HuH-7.5 (cell line): ENCODE measurements at regions not wholly inside any gene's neighbourhood (a gene's known extent, or its start where the extent isn't known, plus 50 kb on each side); places are given as distances from the start of the nearest gene placed in this dataset.

Experiments used
- DNase-seq: peaks from one replicate; pipeline ENCODE4 v3.0.0; 2011; ENCODE audit warnings: low spot score

GRCh38 chr16:79543219-79543618 lies 57.3 kb downstream of the MAF start:
- DNase-seq, result no peak

DNA sequence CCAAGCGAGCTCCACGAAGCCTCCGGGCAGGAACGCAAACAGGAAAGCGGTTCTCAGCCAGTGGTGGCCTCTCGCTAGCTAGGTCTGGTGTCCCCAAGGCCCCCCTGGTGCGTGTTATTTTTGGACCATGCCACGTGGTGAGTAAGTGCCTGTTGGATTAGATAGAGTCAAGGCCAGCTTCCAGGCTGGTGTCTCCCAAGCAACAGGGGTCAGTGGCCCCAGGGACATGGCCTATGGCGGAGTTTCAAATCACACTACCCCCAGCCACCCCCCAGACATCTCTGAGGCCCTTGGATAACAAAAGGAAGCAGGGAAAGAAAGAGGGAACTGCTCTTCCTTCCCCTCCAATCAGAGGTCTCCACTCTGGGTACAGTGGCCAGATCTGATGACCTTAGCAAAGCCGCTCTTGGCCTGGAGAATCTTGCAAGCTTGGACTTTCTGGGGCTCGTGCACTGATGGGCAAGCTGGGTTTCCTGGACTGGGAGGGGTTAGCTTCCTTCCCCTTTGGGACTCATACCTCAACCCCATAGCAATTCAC lies 58.2 kb downstream of the MAF start:
- DNase-seq, result no peak

- no peak for DNase-seq
Observed at GRCh38 chr16:79540825-79541595, 59.5 kb downstream of the MAF start.

- DNase-seq, result no peak
Observed at GRCh38 chr16:79537584-79537983, 63.0 kb downstream of the MAF start.

GRCh38 chr16:79536958-79537357 lies 63.6 kb downstream of the MAF start:
- no peak for DNase-seq

- DNase-seq, result no peak
Observed at GRCh38 chr16:79535130-79535529, 65.4 kb downstream of the MAF start.

DNA sequence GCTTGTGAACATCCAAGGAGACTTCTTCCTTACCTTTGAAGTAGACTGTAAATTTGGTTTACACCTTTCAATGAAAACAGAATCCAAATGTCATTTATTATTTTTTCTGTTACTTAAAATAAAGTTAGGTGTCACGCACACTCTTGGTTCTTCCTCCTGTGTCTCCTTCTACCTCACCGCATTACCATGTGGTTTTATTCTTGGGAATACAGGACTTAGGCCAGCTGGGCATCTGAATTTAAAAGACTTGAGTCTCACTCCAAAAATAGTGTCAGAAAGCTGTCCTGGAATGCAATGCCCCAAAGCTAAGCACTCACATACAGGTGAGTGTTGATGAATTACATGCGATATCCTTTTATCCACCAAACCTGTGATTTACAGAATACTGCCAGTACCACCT lies 66.4 kb downstream of the MAF start:
- no peak for DNase-seq

DNA sequence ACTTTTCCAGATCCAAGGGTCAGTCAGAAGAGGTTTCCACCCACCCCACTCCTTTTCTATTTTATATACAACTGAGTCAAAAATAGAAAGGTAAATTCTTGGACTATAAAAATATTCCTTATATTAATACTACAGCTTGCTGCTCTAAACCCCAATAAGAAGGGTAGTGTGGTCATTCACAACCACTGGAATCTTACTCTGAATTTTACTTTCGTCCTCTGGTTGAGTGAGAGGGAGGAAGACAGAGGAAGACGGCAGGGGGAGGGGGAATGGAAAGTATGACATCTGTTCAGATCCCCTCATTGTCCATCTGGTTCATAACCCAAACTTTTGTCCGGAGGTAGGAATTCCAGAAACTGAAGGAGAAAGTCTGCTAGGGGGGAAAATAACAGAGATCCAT lies 67.2 kb downstream of the MAF start:
- DNase-seq, result no peak

GRCh38 chr16:79532785-79533184 lies 67.8 kb downstream of the MAF start:
- no peak for DNase-seq

DNA sequence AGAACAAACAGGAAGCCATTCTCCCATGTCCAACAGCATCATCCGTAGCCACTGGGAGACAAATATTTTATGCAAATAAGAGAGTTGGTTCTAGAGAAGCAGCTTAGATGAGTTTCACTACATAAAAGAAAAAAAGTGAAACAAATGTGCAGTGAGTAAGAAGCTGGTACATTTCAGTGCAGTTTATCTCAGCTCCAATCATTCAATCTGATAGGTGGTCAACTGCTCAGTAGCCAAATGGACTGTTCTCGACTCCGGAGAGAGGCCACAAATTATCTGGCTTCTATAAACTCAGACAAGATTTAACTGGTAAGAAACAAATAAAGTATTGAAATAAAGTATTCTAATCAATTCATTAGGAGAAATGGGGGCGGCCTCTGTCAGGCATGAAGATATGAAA lies 68.3 kb downstream of the MAF start:
- no peak for DNase-seq

- DNase-seq, result no peak
Observed at GRCh38 chr16:79528338-79528737, 72.2 kb downstream of the MAF start.

- no peak for DNase-seq
Observed at GRCh38 chr16:79523971-79524370, 76.6 kb downstream of the MAF start.

- DNase-seq, result no peak
Observed at GRCh38 chr16:79519448-79519847, 81.1 kb downstream of the MAF start.

GRCh38 chr16:79517156-79517555 lies 83.4 kb downstream of the MAF start:
- no peak for DNase-seq

- no peak for DNase-seq
Observed at GRCh38 chr16:79510879-79511278, 89.7 kb downstream of the MAF start.

GRCh38 chr16:79509906-79510305 lies 90.6 kb downstream of the MAF start:
- DNase-seq, result no peak

DNA sequence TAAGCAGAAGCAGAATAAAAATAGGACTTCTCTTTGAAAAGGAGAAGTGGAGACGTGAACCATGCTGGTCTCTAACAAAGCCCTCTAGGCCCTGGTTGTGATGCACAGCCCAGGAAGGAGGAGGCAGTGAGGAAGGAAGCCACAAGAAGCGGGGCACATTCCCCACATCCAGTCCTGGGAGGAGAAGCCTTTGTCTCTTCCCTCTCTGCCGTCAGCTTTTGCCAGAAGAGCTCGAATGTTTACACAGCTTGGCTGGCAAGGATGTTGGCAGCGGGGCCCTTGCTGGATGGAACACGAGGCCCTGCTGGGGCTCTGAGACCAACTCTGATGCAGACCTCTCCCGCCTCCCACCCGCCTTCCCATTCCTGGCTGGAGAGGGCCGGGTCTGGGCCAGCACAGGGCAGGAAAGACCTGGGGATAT lies 91.3 kb downstream of the MAF start:
- DNase-seq, result no peak

GRCh38 chr16:79508294-79508693 lies 92.2 kb downstream of the MAF start:
- no peak for DNase-seq

GRCh38 chr16:79505344-79505743 lies 95.2 kb downstream of the MAF start:
- DNase-seq, result no peak

DNA sequence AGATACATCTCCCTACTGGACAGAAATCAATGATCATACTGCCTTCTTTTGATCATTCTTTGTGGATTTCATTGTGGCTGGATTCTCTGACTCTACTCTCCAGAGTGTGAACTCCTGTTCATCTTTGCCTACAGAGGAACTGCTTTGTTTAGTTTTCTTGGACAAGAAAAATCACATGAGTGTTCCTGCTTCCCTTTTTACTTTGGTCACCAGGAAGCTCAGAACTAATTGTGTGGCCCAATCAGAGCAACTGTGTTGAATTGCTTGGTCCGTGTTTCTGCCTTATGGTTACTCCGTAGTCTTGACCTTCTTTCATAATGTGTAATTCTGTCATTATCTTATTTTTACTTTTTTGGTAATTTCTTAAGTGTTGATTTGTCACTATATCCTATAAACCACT lies 97.0 kb downstream of the MAF start:
- DNase-seq, result no peak

DNA sequence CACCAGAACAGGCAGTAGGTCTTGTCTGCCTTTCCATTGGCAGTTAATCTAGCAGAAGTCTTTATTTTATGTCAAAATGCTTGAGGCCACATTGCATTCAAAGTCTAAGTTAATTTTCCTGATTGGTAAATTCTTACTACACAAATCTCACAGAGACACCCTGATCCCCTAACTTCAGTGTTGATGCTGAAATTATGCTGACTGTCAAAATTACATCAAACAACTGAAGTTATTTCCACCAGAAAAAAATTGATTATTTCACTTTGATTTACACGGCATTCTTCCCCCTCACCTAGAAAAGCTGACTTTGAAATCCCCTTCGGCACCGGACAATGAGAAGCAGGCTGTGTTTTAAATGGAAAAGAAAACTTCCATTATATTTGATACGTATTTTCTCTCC lies 99.1 kb downstream of the MAF start:
- DNase-seq, result no peak

DNA sequence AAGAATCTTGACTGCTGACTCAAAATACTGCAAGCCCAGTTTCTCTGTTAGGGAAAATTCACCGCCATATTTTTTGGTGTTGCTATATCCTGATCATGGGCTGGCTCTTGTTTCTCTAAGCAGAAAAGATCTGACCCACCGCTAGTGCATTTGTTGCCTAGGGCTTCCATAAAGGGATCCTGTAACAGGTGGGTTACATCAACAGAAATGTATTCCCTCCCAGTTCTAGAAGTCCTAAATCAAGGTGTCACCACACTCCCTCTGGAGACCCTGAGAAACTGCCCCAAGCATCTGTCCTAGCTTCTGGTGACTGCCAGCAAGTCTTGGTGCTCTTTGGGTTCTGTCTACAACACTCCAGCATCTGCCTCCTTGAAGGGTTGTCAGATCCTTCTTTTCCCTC lies 99.7 kb downstream of the MAF start:
- DNase-seq, result no peak

DNA sequence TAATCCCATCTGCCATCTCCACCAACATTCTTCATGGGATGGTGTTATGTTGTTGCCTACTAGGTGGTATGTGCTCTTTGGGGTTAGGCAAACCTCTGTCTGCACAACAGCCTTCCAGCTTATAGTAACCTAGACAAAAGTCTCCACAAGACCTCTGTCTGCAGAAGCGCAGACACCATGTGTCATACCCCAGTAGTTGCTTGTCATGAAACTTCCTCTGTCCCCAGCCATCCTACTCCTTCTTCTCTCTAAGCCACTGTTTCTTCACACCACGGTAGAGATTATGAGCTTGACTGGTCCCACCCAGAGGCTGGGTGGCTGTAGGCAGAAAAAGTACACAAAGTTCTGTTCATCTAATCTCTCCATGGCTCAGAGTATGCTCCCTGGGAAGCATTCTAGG lies 100.3 kb downstream of the MAF start:
- DNase-seq, result no peak

DNA sequence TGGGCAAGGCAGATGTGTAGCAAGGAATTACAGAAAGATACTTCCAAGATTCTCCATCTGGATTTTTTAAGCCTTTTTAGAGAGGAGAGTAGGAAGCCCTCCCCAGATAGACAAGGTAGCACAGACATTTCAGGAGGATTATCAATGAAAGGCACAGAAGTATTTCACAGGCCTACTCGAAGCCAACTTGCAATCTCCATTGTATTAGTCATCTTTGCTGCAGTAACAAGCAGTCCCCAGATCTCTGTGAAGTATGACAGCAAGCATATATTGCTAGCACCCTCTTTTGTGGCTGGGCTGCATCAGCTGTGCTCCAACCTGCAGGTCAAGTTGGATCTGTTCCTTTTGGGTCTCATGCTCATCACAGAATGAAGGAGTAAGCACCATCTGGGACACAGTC lies 101.6 kb downstream of the MAF start:
- no peak for DNase-seq
